ENCODE measurements at regions not wholly inside any gene's neighbourhood (a gene's known extent, or its start where the extent isn't known, plus 50 kb on each side); places are given as distances from the start of the nearest gene placed in this dataset.

DNA sequence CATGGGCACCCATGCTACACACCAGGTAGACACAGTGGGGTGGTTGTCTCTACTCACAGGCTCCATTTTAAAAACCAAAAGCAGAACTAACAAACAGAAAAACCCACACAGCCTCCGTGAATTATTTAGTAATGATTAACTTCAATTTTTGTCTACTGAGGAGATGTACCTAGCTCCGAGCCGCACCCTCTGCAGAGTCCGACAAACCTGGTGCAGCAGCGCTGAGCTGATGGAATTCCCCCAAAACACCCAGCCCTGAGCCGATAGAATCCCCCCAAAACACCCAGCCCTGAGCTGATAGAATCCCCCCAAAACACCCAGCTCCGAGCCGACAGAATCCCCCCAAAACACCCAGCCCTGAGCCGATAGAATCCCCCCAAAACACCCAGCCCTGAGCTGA lies 927.0 kb downstream of the BRD1 start:
- Histone ChIP-seq H3K36me3 (ENCODE audit: control insufficient read depth, insufficient read depth, low read length) (no peaks in the 10 kb centered on the region), H3K27me3 (replicated peaks; ENCODE audit: control insufficient read depth, insufficient read depth, low read length) (no peaks in the 10 kb centered on the region), H3K4me3 (replicated peaks; ENCODE audit: low read depth, low read length) (no peak overlapping the region)
- TF ChIP-seq, protein P1, sequence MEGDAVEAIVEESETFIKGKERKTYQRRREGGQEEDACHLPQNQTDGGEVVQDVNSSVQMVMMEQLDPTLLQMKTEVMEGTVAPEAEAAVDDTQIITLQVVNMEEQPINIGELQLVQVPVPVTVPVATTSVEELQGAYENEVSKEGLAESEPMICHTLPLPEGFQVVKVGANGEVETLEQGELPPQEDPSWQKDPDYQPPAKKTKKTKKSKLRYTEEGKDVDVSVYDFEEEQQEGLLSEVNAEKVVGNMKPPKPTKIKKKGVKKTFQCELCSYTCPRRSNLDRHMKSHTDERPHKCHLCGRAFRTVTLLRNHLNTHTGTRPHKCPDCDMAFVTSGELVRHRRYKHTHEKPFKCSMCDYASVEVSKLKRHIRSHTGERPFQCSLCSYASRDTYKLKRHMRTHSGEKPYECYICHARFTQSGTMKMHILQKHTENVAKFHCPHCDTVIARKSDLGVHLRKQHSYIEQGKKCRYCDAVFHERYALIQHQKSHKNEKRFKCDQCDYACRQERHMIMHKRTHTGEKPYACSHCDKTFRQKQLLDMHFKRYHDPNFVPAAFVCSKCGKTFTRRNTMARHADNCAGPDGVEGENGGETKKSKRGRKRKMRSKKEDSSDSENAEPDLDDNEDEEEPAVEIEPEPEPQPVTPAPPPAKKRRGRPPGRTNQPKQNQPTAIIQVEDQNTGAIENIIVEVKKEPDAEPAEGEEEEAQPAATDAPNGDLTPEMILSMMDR (IDR thresholded peaks at IDR 0.05; ENCODE audit: insufficient read depth, low read length, poor library complexity, severe bottlenecking): no peak
- no peak for DNase-seq (ENCODE audit: extremely low read depth, insufficient read length)

DNA sequence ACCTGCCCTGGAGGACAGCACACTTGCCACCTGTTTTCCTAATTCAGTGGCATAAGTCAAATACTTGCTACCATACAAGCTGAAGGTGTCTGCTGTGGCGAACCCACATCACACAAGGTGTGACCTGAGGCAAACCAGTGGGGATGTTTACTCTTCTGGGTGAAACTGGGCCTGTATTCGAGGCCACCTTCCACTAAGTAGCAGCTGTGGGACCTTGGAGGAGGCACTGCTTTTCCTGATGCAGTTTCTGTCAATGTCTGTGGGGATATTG lies 927.4 kb downstream of the BRD1 start:
- no peak overlapping the region for H3K4me3 ChIP-seq (replicated peaks; ENCODE audit: low read depth, low read length)
- DNase-seq (ENCODE audit: extremely low read depth, insufficient read length): no peak
- H3K27me3 ChIP-seq (replicated peaks; ENCODE audit: control insufficient read depth, insufficient read depth, low read length): no peaks in the 10 kb centered on the region
- TF ChIP-seq, protein P1 (IDR thresholded peaks at IDR 0.05; ENCODE audit: insufficient read depth, low read length, poor library complexity, severe bottlenecking): no peak
- H3K36me3 ChIP-seq (ENCODE audit: control insufficient read depth, insufficient read depth, low read length): no peaks in the 10 kb centered on the region

DNA sequence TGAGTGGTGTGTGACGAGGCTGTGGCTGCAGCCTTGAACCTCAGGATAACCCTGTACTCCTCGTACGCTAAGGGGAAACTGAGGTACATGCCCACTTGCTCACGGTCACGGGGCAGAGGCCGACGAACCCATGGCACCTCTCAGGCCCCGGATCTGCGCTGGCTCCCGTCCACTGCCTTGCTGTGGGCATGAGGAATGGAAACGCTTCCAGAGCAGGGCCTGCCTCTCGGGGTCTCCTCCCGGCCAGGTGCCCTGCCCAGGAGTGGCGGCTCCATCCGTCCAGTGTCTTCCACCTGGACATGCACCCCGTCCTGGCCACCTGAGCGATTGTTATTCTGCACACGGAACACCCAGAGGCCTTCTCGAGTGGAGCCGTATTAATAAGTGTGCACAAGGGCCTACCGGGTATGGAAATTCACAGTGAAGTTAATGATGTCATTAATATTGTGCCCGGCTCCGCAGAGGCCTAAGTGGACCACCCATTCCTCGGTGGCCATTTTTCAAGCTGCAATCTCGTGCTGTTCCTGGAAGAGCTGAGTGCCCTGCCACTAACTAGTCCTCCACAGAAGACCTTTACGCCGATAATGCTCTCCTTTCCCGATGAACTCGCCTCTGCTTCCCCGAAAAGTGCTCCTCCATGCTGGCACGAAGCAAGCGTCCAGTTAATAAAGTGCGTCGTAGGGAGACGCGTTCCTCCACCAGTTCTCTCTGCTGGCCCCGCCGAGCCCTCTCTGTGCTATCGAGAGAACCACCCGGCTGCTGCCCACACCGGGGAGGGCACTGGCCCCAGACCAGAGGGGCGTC lies 927.9 kb downstream of the BRD1 start:
- TF ChIP-seq, protein P1 (IDR thresholded peaks at IDR 0.05; ENCODE audit: insufficient read depth, low read length, poor library complexity, severe bottlenecking): no peak
- Histone ChIP-seq H3K4me3 (replicated peaks; ENCODE audit: low read depth, low read length) (no peak overlapping the region), H3K27me3 (replicated peaks; ENCODE audit: control insufficient read depth, insufficient read depth, low read length) (no peaks in the 10 kb centered on the region), H3K36me3 (ENCODE audit: control insufficient read depth, insufficient read depth, low read length) (no peaks in the 10 kb centered on the region)
- no peak for DNase-seq (ENCODE audit: extremely low read depth, insufficient read length)

DNA sequence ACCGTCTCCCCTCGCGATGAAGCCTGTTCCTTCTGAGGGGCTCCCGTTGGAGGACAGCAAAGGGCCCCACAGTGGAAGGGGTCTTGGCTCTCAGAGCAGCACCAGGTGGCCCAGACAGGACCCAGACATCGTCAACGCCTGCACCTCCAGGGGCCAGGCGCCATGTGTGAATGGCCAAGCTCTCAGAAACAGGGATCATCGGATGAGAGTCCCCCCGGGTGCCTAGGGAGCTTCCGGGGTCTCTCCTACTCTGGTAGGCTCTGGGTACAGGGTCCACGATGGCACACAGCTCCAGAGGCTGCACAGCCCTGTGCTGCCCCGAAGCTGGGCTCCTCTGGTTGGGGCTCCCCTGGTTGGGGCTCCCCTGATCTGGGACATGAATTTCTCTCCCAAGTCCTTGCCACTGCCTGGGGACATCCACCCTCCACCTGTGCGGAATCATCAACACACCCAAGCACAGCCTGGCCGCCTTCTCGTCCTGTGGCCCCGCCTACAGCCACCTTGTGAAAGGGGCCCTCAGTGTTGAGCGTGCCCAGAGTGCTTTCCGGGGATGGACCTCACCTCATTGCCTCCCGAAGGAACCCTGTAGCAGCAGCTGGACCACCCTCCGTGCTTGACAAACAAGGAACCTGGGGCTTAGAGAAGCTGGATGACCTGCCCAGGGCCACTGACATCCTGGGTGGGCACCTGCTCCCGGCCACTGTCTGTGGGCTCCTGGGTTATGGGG lies 929.0 kb downstream of the BRD1 start:
- TF ChIP-seq, protein P1 (IDR thresholded peaks at IDR 0.05; ENCODE audit: insufficient read depth, low read length, poor library complexity, severe bottlenecking): no peak
- H3K36me3 ChIP-seq (ENCODE audit: control insufficient read depth, insufficient read depth, low read length): no peaks in the 10 kb centered on the region
- no peak for DNase-seq (ENCODE audit: extremely low read depth, insufficient read length)
- no peaks in the 10 kb centered on the region for H3K27me3 ChIP-seq (replicated peaks; ENCODE audit: control insufficient read depth, insufficient read depth, low read length)
- H3K4me3 ChIP-seq (replicated peaks; ENCODE audit: low read depth, low read length): no peak overlapping the region

DNA sequence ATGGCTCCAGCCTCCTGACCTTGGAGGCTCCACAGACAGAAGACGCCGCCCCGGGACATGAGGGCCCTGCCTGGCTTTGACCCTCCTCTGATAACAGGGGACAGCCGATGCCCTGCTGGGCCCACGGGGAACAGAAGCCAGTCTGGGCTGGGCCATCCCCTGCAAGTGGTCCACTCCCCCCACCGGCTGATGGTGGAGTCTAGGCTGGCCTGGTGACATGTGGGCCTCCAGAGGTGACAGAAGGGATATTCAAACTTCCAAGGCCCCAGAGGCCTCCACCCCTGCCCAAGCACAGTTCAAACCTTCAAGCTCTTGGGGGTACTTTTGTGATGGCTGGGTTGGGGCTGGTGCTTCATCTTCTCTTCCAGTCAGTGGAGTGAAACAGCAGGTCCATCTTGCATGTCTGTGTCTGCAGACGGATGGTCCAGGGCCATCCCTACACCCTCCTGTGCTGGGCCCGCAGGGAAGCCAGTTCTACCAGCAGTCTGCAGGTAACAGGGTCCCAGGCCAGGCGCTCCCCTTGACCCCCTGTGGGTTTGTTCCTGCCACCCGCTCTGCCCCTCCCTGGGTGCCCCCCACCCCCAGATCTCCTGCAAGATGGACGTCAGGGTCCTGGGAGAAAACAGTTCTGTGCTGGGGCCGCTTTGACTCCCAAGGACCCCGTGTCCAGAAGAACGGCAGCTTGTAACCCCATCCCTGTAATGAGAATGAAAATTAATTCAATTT lies 929.9 kb downstream of the BRD1 start:
- H3K27me3 ChIP-seq (replicated peaks; ENCODE audit: control insufficient read depth, insufficient read depth, low read length): no peaks in the 10 kb centered on the region
- H3K36me3 ChIP-seq (ENCODE audit: control insufficient read depth, insufficient read depth, low read length): no peaks in the 10 kb centered on the region
- no peak for DNase-seq (ENCODE audit: extremely low read depth, insufficient read length)
- TF ChIP-seq, protein P1 (IDR thresholded peaks at IDR 0.05; ENCODE audit: insufficient read depth, low read length, poor library complexity, severe bottlenecking): no peak
- H3K4me3 ChIP-seq (replicated peaks; ENCODE audit: low read depth, low read length): no peak overlapping the region
